AG04449 (cell line): ENCODE measurements at regions not wholly inside any gene's neighbourhood (a gene's known extent, or its start where the extent isn't known, plus 50 kb on each side); places are given as distances from the start of the nearest gene placed in this dataset.

Source experiments
- CTCF ChIA-PET: fragments of 350-600 bp; formaldehyde crosslinking; extraction: SDS; loops from one replicate; lab custom pipeline; 2021; ENCODE audit warnings: antibody characterized with exemption; lab: Yijun Ruan, JAX
- POLR2A ChIA-PET: fragments of 400-600, 350-600 bp; formaldehyde crosslinking; extraction: SDS; loops from one replicate; lab custom pipeline; 2020; ENCODE audit warnings: antibody characterized with exemption, inconsistent platforms; lab: Yijun Ruan, JAX
- DNase-seq: peaks from one replicate; pipeline ENCODE4 v3.0.0-alpha.2; 2010; ENCODE audit warnings: low read depth, low spot score
- H3K4me3 ChIP-seq: 2 replicates; pipeline ENCODE4 v1.5.1; 2011; ENCODE audit warnings: low read depth, mild to moderate bottlenecking, control low read depth, low read length
- TF ChIP-seq, protein P1 (sequence below): IDR thresholded peaks from one replicate; pipeline ENCODE4 v1.5.1; 2011; ENCODE audit warnings: mild to moderate bottlenecking, moderate library complexity, low read length, control low read depth, inconsistent platforms; ENCODE audit not compliant: insufficient read depth; ENCODE audit errors: missing control alignments

DNA sequence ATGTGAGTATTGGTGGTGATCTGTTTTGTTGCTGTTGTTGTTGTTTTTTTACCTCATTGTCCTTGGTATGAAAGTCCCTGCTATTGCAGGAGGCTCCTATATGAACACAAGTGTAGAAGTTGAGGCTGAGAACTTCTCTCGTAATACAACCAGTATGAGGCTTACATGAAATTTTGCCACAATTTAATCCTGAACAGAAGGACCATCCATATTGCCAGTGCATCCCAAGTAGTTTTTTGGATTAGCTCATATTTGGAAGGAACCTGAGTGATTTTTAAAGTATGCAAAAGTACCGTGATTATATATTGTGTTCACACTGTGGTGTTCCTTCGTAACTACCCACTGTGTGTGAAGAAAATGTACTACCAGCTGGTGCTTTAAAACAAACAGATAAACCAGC lies 2095.5 kb upstream of the WWC1 start:
- ChIA-PET POLR2A (no interaction called here), CTCF (no interaction called here)
- H3K4me3 ChIP-seq: no peak overlapping the region

DNA sequence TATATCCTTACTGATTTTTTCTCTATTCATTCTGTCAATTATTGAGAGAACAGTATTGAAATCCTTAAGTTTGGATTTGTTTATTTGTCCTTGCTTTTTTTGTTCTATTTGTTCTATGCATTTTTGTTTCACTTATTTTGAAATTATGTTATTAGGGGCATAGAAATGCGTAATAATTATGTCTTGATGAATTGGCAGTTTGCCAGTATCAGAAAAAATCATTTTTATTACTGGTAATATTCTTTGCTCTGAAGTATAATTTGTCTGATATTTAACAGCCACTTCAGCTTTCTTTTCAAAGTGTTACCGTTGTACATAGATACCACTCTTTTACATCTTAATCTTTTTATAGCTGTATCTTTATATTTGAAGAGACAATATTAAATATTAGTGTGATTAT lies 2090.9 kb upstream of the WWC1 start:
- TF ChIP-seq, protein P1, sequence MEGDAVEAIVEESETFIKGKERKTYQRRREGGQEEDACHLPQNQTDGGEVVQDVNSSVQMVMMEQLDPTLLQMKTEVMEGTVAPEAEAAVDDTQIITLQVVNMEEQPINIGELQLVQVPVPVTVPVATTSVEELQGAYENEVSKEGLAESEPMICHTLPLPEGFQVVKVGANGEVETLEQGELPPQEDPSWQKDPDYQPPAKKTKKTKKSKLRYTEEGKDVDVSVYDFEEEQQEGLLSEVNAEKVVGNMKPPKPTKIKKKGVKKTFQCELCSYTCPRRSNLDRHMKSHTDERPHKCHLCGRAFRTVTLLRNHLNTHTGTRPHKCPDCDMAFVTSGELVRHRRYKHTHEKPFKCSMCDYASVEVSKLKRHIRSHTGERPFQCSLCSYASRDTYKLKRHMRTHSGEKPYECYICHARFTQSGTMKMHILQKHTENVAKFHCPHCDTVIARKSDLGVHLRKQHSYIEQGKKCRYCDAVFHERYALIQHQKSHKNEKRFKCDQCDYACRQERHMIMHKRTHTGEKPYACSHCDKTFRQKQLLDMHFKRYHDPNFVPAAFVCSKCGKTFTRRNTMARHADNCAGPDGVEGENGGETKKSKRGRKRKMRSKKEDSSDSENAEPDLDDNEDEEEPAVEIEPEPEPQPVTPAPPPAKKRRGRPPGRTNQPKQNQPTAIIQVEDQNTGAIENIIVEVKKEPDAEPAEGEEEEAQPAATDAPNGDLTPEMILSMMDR: no peak
- ChIA-PET CTCF (no interaction called here), POLR2A (no interaction called here)
- DNase-seq: no peak
- no peak overlapping the region for H3K4me3 ChIP-seq

More for the DNA sequence above, 2095.5 kb upstream of the WWC1 start:
- DNase-seq: no peak
- TF ChIP-seq, protein P1: no peak

DNA sequence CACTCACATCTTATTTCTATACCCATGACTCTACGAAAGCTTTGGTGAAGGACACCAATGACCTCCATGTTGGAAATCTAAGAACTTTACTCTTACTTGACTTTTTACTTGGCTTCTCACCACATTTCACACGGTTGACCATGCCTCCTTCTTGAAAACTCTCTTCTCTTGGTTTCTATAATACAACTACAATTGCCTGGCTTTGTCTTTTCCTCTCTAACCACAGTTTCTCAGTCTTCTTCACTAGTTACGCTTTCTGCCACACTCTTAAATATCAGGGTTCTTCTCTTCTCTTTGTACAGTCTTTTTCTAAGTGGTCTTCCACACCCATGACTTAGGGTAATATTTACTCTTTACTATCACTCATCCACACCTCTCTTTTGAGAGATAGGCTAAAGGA lies 2079.8 kb upstream of the WWC1 start:
- TF ChIP-seq, protein P1: no peak
- DNase-seq: no peak
- CTCF ChIA-PET: no interaction called here
- H3K4me3 ChIP-seq: no peak overlapping the region
- POLR2A ChIA-PET: no interaction called here

DNA sequence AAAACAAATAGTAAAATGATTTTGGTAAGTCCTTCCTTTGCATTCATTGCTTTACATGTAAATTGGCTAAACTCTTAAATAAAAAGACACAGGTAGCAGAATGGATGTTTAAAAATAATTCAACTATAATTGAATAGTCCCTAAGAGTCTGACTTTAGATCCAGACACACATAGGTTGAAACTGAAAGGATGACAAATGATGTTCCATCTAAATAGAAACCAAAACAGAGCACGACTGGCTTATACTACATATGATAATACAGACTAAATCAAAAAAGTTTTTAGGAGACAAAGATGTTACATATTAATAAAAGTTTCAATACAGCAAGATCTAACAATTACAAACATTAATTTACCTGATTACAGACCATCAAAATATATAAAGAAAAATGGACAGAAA lies 2055.1 kb upstream of the WWC1 start:
- ChIA-PET POLR2A (no interaction called here), CTCF (no interaction called here)
- TF ChIP-seq, protein P1: no peak
- no peak overlapping the region for H3K4me3 ChIP-seq
- no peak for DNase-seq

DNA sequence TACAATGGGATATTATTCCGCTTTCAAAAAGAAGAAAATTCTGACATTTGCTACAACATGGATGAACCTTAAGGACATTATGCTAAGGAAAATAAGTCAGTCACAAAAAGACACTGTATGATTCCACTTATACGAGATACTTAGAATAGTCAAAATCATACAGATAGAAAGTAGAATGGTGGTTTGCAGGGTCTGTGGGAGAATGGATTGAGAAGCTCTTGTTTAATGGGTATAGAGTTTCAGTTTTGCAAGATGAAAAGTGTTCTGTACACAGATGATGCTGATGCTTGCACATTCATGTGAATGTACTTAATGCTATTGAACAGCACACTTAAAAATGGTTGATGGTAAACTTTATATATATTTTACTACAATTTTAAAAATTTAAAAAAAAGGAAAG lies 2050.7 kb upstream of the WWC1 start:
- TF ChIP-seq, protein P1: no peak
- CTCF ChIA-PET: no interaction called here
- POLR2A ChIA-PET: no interaction called here
- H3K4me3 ChIP-seq: no peak overlapping the region
- no peak for DNase-seq

DNA sequence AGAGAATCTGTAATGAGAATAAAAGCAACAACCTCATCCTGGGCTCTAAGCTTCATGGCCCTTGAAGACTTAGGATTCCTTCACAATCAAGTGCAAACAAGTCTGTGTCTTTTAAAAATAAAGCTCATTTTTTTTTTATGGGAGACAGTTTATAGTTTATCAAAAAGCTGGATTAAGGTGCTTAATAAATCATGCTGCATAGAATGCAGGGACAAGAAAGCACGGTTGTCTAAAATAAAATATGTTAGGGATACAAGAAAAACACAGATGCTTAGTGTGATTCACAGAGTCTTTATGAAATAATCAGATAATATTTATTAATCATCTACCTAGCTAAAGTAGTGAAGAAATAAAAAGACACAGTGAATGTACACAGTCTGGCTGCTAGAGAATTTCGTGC lies 2045.9 kb upstream of the WWC1 start:
- TF ChIP-seq, protein P1: no peak
- CTCF ChIA-PET: no interaction called here
- POLR2A ChIA-PET: no interaction called here
- no peak overlapping the region for H3K4me3 ChIP-seq
- DNase-seq: no peak

DNA sequence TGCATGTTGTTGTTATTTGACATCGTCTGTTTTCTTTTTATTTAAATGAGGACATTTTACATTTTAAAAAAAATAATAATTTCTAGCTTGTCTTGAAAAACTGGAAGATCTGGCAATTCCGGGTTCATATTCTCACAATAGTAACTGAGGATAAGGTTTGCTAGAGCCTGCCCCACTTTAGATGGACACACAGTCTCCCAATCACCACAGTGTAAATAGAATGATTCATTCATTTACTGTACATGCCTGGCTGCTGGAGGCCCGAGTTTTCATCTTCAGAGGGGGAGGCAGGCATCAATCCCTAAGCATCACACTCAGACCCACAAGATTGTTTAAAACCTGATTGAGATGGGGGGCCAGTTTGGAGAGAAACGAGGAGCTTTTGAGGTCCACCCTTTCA lies 2039.7 kb upstream of the WWC1 start:
- no peak overlapping the region for H3K4me3 ChIP-seq
- TF ChIP-seq, protein P1: no peak
- ChIA-PET POLR2A (no interaction called here), CTCF (no interaction called here)
- DNase-seq: no peak
